ENCODE measurements at regions not wholly inside any gene's neighbourhood (a gene's known extent, or its start where the extent isn't known, plus 50 kb on each side); places are given as distances from the start of the nearest gene placed in this dataset.

DNA sequence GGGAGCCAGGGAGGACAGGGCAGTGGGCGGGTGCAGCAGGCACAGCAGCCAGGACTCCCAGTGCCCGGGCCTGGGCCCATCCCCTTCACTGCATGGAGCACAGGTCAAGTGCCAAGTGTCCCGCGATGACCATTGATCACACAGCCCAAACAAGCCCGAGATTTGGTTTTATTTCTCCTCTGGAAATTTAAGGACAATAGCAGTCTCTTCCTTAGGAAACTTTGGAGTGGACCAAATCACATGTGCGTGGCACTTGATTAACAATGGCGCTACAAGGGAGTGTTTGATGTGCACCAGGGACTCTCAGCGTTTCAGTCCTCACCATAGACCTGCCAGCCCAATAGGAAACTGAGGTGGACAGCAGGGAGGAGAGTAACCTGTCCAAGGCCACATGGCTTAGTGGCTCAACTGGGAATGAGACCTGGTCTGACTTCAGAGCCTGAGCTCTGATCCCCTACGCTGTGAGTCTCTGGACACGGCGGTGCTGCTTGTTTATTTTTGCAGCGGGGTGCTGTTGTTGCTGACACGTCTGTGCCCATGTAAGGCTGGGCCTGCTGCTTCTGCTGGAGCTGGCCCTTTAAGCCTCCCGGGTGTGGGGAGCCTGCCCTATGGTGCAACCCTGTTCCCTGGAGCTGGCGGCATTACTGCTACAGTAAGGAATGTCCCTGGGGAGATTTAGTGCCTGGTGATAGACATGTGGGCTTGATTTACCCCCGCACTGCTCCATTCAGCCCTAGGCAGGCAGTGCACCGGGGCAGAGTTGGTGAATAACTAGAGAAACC is 194.2 kb downstream of the INHBB start (continued):
- TF ChIP-seq ZHX1 (CRISPR knock-in tag; IDR thresholded peaks at IDR 0.05; ENCODE audit: low read depth): peak; percentile 88; the same call in 1 of the 2 replicates
- TF ChIP-seq, protein P1, sequence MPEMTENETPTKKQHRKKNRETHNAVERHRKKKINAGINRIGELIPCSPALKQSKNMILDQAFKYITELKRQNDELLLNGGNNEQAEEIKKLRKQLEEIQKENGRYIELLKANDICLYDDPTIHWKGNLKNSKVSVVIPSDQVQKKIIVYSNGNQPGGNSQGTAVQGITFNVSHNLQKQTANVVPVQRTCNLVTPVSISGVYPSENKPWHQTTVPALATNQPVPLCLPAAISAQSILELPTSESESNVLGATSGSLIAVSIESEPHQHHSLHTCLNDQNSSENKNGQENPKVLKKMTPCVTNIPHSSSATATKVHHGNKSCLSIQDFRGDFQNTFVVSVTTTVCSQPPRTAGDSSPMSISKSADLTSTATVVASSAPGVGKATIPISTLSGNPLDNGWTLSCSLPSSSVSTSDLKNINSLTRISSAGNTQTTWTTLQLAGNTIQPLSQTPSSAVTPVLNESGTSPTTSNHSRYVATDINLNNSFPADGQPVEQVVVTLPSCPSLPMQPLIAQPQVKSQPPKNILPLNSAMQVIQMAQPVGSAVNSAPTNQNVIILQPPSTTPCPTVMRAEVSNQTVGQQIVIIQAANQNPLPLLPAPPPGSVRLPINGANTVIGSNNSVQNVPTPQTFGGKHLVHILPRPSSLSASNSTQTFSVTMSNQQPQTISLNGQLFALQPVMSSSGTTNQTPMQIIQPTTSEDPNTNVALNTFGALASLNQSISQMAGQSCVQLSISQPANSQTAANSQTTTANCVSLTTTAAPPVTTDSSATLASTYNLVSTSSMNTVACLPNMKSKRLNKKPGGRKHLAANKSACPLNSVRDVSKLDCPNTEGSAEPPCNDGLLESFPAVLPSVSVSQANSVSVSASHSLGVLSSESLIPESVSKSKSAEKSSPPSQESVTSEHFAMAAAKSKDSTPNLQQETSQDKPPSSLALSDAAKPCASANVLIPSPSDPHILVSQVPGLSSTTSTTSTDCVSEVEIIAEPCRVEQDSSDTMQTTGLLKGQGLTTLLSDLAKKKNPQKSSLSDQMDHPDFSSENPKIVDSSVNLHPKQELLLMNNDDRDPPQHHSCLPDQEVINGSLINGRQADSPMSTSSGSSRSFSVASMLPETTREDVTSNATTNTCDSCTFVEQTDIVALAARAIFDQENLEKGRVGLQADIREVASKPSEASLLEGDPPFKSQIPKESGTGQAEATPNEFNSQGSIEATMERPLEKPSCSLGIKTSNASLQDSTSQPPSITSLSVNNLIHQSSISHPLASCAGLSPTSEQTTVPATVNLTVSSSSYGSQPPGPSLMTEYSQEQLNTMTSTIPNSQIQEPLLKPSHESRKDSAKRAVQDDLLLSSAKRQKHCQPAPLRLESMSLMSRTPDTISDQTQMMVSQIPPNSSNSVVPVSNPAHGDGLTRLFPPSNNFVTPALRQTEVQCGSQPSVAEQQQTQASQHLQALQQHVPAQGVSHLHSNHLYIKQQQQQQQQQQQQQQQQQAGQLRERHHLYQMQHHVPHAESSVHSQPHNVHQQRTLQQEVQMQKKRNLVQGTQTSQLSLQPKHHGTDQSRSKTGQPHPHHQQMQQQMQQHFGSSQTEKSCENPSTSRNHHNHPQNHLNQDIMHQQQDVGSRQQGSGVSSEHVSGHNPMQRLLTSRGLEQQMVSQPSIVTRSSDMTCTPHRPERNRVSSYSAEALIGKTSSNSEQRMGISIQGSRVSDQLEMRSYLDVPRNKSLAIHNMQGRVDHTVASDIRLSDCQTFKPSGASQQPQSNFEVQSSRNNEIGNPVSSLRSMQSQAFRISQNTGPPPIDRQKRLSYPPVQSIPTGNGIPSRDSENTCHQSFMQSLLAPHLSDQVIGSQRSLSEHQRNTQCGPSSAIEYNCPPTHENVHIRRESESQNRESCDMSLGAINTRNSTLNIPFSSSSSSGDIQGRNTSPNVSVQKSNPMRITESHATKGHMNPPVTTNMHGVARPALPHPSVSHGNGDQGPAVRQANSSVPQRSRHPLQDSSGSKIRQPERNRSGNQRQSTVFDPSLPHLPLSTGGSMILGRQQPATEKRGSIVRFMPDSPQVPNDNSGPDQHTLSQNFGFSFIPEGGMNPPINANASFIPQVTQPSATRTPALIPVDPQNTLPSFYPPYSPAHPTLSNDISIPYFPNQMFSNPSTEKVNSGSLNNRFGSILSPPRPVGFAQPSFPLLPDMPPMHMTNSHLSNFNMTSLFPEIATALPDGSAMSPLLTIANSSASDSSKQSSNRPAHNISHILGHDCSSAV (CRISPR knock-in tag; IDR thresholded peaks at IDR 0.05; ENCODE audit: borderline replicate concordance): no peak
- peak; percentile 43; the same call in 1 of the 2 replicates for TF ChIP-seq ZIK1 (CRISPR knock-in tag; IDR thresholded peaks at IDR 0.05; ENCODE audit: borderline replicate concordance, low read depth)
- TF ChIP-seq, protein P2, sequence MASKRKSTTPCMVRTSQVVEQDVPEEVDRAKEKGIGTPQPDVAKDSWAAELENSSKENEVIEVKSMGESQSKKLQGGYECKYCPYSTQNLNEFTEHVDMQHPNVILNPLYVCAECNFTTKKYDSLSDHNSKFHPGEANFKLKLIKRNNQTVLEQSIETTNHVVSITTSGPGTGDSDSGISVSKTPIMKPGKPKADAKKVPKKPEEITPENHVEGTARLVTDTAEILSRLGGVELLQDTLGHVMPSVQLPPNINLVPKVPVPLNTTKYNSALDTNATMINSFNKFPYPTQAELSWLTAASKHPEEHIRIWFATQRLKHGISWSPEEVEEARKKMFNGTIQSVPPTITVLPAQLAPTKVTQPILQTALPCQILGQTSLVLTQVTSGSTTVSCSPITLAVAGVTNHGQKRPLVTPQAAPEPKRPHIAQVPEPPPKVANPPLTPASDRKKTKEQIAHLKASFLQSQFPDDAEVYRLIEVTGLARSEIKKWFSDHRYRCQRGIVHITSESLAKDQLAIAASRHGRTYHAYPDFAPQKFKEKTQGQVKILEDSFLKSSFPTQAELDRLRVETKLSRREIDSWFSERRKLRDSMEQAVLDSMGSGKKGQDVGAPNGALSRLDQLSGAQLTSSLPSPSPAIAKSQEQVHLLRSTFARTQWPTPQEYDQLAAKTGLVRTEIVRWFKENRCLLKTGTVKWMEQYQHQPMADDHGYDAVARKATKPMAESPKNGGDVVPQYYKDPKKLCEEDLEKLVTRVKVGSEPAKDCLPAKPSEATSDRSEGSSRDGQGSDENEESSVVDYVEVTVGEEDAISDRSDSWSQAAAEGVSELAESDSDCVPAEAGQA (IDR thresholded peaks at IDR 0.05; ENCODE audit: low read depth): no peak
- TF ChIP-seq, protein P2 (CRISPR knock-in tag; IDR thresholded peaks at IDR 0.05; ENCODE audit: borderline replicate concordance): no peak
- TF ChIP-seq ZNF552 (CRISPR knock-in tag; IDR thresholded peaks at IDR 0.05; ENCODE audit: borderline replicate concordance): no peak; the same call in 1 of the 2 replicates
- no peak for TF ChIP-seq KLF6 (CRISPR knock-in tag; IDR thresholded peaks at IDR 0.05)
- TF ChIP-seq ADNP (CRISPR knock-in tag; IDR thresholded peaks at IDR 0.05): no peak
- TF ChIP-seq, protein P3, sequence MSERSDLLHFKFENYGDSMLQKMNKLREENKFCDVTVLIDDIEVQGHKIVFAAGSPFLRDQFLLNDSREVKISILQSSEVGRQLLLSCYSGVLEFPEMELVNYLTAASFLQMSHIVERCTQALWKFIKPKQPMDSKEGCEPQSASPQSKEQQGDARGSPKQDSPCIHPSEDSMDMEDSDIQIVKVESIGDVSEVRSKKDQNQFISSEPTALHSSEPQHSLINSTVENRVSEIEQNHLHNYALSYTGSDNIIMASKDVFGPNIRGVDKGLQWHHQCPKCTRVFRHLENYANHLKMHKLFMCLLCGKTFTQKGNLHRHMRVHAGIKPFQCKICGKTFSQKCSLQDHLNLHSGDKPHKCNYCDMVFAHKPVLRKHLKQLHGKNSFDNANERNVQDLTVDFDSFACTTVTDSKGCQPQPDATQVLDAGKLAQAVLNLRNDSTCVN (CRISPR knock-in tag; IDR thresholded peaks at IDR 0.05; ENCODE audit: borderline replicate concordance): no peak; the same call in 1 of the 2 replicates
